BJ (cell line): ENCODE measurements at regions not wholly inside any gene's neighbourhood (a gene's known extent, or its start where the extent isn't known, plus 50 kb on each side); places are given as distances from the start of the nearest gene placed in this dataset.

Experiments
- CTCF ChIA-PET: fragments of 350-600 bp; formaldehyde crosslinking; extraction: SDS; loops from one replicate; lab custom pipeline; 2021; ENCODE audit warnings: antibody characterized with exemption, inconsistent platforms; lab: Yijun Ruan, JAX
- POLR2A ChIA-PET: fragments of 300-600 bp; sonication (Branson Sonifier 250); formaldehyde crosslinking; extraction: SDS; loops from one replicate; lab custom pipeline; 2021; ENCODE audit warnings: antibody characterized with exemption; lab: Charles Lee
- DNase-seq: peaks from one replicate; pipeline ENCODE4 v3.0.0-alpha.2; 2011; ENCODE audit warnings: low read depth
- H3K27me3 ChIP-seq: 2 replicates; pipeline ENCODE4 v1.6.0; 2011; ENCODE audit warnings: low read length; ENCODE audit not compliant: control insufficient read depth, insufficient read depth
- H3K36me3 ChIP-seq: 2 replicates; pipeline ENCODE4 v1.5.1; 2011; ENCODE audit warnings: low read length; ENCODE audit not compliant: control insufficient read depth, insufficient read depth
- H3K4me3 ChIP-seq: 2 replicates; pipeline ENCODE4 v1.5.1; 2011; ENCODE audit warnings: low read depth, mild to moderate bottlenecking, control low read depth, low read length
- CTCF ChIP-seq: IDR thresholded peaks from 2 replicates; pipeline ENCODE4 v1.5.1; 2011; ENCODE audit warnings: low read depth, mild to moderate bottlenecking, control low read depth, inconsistent platforms, low read length, moderate library complexity; ENCODE audit not compliant: insufficient read depth

DNA sequence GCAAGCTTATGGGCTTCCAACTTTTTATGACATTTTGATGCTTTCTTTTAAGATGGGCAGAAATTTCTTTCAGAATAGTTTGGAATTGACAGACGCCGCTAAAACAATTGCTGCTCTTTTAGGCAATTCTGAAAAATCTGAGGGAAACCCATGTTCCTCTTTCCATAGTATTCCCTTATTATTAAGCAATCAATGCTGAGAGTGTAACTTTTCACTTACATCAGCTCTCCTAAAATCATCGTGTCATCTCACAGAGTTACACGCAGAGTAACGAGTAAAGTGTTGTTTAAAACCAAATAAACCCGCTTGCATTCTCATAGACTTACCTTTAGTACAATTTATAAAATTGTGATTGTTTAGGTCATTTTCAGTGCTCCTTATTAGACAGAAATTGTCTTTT, 150.6 kb downstream of the MAF start:
- TF ChIP-seq CTCF: no peak
- H3K4me3 ChIP-seq: no peak overlapping the region
- H3K36me3 ChIP-seq: no peaks in the 10 kb centered on the region
- no peak for DNase-seq
- no peaks in the 10 kb centered on the region for H3K27me3 ChIP-seq
- POLR2A ChIA-PET: no interaction called here
- CTCF ChIA-PET: interaction anchor here (1.0 kb wide), 1 partner anchor 931 kb away, joined by 4 read pairs; no protein-coding TSS in a partner anchor

DNA sequence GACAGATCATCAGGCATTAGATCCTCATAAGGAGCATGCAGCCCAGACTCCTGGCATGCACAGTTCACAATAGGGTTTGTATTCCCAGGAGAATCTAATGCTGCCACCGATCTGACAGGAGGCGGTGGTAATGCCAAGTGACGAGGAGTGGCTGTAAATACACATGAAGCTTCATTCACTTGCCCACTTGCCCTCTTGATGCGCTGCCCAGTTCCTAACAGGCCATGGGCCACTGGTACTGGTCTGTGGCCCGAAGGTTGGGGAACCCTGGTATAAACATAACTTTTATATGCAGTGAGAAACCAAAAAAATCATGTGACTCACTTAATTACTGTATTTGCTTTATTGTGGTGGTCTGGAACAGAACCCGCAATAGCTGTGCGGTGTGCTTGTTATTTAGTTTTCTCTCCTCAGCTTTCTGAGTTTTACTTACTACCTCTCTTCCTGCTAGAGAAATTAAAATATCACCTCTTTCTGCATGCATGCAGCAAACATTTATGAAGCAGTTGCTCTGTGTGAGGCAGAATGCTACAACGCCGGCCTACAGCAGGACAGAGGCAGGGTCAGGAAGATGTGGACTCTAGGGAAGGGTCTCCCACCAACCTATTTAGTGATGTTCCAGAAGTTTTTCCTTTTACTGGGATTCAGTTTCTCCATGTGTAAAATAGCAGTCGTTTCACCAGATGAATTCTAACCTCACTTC, 151.3 kb downstream of the MAF start:
- H3K36me3 ChIP-seq: no peaks in the 10 kb centered on the region
- TF ChIP-seq CTCF: no peak
- DNase-seq: no peak
- H3K27me3 ChIP-seq: no peaks in the 10 kb centered on the region
- CTCF ChIA-PET: no interaction called here
- H3K4me3 ChIP-seq: no peak overlapping the region
- POLR2A ChIA-PET: no interaction called here

DNA sequence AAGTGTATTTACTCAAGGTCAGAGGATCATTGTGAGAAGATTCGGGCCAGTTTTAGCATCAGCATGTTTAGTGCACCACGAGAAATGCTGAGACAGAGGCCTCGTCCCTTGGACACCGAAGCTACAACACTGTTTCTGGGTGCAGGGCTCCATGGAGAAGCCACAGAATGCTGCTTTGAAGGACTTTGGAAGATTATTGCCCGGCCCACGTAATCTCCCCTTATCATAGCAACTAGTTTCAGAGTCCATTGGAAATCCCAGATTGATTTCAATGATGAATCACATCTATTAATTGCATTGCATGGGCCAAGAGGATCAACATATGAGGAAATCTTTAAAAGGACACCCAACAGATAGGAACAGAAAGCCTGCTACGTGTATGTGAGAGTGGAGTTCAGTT, 156.0 kb downstream of the MAF start:
- H3K27me3 ChIP-seq: no peaks in the 10 kb centered on the region
- TF ChIP-seq CTCF: no peak
- no peaks in the 10 kb centered on the region for H3K36me3 ChIP-seq
- ChIA-PET CTCF (no interaction called here), POLR2A (no interaction called here)
- H3K4me3 ChIP-seq: no peak overlapping the region
- no peak for DNase-seq

DNA sequence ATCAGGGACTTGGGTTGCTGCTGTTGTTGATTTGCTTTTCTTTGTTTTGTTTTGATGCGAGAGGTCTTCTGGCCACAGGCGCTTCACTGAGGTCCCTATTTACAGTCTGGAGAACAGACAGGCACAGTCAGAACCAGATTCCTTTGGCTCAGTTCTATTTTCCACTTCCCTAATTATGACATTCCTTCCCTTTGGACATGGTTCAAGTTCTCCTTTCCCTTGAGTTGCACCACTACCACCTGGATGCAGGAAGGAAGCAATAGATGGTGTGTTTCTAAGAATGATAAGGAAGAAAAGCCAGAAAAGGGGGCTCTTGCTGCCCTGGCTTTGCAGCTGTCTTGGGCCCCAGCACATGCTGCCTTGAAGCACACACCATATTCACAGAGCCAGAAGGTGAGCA, 160.6 kb downstream of the MAF start:
- Histone ChIP-seq H3K36me3 (no peaks in the 10 kb centered on the region), H3K27me3 (no peaks in the 10 kb centered on the region), H3K4me3 (no peak overlapping the region)
- DNase-seq: no peak
- ChIA-PET POLR2A (no interaction called here), CTCF (no interaction called here)
- TF ChIP-seq CTCF: no peak

- Histone ChIP-seq H3K27me3 (no peaks in the 10 kb centered on the region), H3K36me3 (no peaks in the 10 kb centered on the region), H3K4me3 (no peak overlapping the region)
- CTCF ChIA-PET: no interaction called here
- POLR2A ChIA-PET: no interaction called here
- TF ChIP-seq CTCF: no peak
- DNase-seq: no peak
Measured at GRCh38 chr16:79437764-79438751, 162.5 kb downstream of the MAF start.
